SIG-M5 treated with dmso at 0.1 percent for 504 hours (cell line): ENCODE measurements at regions not wholly inside any gene's neighbourhood (a gene's known extent, or its start where the extent isn't known, plus 50 kb on each side); places are given as distances from the start of the nearest gene placed in this dataset.
A peak's percentile ranks its signal among the peaks of the same experiment; 100 is the strongest.

Experiments used
- DNase-seq: peaks from one replicate; lab custom pipeline; 2025; ENCODE audit not compliant: unreplicated experiment; lab: John Stamatoyannopoulos, UW

DNA sequence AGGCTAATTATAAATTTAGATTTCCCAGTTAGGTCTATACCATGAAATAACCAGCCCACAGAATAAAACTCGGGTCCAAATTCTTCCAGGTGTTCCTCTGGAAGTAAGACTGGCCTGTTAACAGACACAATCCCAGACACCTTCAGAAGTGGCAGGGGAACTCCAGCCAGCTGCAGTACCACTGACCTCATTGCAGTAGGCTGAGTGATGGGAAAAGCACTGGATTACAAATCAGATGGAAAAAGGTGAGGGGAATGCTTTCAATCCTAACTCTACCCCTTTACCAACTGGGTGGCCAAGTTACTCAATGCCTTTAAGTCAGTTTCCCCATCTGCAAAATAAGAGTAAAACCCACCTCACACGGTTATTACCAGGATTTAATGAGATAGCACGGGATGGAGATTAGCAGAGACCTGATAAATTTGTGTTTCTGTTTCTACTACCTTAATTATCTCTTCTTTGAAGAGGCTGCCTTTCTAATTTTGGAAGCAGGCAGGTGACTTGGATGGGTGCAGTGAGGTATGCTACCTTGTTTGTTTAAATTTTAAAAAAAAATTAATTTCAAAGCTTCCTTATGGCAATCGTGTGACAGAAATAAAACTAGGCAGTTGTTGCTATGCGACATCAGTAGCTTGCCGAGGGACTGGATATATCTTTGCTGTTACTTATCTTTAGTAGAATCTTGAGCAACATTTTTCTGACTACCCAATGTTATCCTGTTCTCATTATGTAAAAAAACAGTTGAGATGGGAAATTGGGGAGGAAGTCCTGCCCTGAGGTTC, 167.3 kb upstream of the GRIN2B start:
- no peak for DNase-seq

DNA sequence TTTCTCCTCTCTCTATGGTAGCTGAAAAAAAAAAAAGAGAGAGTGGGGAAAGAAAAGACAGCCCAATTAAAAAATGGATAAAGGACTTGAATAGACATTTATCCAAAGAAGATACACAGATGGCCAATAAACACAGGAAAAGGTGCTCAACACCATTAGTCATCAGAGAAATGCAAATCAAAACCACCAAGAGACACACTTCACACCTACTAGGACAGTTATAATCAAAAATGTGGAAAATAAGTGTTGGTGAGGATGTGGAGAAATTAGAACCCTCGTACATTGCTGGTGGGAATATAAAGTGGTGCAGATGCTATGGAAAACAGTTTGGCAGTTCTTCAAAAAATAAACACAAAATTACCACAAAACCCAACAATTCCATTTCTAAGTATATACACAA, 172.4 kb upstream of the GRIN2B start:
- DNase-seq, result no peak

DNA sequence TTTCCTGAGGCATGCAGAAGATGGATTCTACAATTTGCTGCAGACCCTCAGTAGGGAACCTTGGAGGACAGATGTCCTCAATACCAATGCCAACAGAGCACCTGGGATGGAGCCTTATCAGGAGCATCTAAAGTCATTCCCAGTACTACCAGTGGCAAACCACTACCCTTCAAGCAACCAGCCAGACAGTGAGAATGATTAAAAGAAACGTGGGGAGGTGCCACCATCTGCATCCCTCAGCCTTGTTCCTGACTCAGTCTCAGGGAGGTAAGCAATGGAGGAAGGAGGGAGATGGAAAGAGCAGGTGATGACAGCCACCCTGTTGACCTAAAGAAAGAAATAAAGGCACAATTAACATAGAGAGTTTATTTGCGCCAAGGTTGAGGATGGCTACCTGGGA, 175.2 kb upstream of the GRIN2B start:
- DNase-seq, result no peak

DNA sequence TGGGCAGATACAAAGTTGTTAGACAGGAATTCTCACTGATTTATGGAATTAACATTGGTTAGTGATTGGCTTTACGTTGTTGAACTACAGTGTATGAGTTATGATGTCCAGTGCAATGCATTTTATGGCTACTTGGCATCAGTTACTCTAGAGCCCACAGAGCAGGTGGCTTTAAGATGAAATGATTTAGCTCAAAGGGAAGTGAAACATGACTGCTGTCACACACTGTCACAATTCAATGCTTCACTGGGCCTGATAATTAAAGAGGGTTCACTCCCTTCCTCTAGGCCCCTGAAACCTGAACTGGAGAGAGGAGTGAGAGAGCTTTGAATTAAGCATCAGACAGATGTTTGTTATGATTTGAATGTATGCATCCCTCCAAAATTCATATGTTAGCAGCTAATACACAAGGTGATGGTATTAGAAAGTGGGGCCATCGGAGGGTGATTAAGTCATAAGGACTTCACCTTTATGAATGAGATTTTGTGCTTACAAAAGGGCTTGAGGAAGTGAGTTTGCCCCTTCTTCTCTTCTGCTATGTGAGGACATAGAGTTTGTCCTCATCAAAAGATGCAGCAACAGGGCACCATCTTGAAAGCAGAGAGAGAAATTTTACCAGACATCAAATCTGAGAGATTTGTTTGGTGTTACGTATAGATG, 175.8 kb upstream of the GRIN2B start:
- DNase-seq, result no peak

DNA sequence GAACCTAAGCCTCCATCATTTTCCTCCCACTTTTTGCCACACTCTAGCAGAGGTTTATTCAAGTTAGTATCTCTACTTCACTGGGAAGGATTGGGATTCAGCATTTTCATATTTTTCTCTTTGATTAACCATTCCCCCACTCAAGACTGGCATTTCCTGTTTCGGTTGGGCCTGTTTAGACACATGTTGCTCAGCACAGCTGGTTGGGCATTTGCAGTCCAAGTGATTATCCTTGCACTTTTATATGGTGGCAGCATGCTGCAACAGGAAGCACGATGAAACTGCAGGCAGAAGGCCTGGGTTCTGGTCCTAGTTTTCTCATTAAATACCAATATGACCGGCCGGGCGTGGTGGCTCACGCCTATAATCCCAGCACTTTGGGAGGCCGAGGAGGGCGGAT, 182.9 kb upstream of the GRIN2B start:
- DNase-seq, result no peak

DNA sequence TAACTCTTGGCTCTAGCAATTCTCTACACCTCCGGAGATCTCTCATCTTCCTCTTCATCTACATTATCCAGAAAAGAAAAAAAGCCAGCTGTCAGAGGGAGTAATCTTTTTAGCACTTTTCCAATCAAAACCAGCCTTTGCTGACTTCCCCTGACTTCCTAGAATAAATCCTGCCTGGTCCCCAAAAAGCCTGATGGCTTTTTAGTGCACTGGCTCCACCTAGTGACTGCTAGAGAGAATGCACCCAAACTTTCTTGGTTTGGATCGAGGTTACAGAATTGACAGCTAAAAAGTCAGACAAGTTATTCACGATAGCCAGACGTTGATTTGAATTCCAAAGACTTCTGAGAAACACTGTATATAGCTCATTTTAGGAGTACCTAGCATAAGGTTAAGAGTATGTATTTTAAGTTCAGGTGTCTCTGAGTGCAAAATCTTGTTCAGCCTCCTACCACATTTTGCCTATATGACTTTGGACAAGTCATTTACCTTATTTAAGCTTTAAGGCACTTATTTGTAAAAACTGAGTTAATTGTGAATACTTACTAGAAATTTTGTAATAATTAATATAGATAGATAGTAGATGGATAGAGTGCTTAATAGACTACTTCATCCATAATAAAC, 185.7 kb upstream of the GRIN2B start:
- peak; percentile 42 for DNase-seq

DNA sequence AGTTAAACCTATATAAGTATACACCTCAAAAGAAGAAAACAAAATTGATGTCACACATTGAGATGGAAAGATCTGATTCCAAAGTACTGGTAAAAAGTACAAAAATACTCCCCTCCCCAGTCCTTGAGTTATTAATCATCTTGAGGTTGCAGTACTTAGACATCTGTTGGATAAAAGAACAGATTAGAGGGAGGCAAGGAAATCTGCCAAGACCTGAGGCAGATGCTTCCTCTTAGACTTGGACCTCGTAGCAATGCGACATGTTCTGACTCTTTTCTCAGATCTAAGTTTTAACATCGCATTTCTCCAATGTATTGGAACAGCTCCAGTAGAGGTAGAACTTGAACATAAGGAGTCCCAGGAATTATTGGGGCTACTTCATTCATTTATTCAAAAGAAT, 187.9 kb upstream of the GRIN2B start:
- DNase-seq, result no peak

DNA sequence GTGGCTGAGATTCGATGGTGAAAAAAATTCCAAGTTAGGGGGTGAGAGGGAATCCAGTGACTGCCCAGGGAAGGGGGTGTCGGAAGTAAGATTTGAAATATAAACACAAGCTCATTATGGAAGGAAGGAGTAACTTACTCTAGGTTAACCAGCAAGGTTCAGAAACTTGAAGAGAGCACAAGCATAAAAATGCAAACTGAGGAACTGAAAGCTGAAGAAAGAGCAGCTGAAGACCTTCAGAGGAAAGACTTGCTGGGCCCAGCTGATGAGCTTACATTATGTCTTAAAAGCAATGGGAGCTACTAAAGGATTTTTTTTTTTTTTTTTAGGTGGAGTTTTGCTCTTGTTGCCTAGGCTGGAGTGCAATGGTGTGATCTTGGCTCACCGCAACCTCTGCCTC, 189.7 kb upstream of the GRIN2B start:
- peak; percentile 44 for DNase-seq

DNA sequence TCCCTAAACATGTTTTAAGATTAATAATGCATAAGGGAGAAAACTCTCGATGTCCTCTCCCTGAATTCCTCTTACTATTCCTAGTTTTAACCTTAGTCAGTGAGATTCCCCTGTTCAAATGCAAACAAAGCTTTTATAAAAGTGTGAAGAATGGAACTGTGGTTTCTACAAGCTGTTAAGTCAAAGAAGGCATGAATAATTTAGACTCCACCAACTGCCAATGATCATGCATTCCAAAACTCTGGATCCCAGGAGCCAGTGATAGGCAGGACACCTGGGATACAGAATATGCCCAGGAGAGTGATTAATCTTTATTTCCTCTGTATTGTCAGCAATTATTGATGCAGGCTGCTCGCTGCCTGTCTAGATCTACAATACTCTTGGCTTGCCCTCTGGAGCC, 190.3 kb upstream of the ATF7IP start:
- no peak for DNase-seq

DNA sequence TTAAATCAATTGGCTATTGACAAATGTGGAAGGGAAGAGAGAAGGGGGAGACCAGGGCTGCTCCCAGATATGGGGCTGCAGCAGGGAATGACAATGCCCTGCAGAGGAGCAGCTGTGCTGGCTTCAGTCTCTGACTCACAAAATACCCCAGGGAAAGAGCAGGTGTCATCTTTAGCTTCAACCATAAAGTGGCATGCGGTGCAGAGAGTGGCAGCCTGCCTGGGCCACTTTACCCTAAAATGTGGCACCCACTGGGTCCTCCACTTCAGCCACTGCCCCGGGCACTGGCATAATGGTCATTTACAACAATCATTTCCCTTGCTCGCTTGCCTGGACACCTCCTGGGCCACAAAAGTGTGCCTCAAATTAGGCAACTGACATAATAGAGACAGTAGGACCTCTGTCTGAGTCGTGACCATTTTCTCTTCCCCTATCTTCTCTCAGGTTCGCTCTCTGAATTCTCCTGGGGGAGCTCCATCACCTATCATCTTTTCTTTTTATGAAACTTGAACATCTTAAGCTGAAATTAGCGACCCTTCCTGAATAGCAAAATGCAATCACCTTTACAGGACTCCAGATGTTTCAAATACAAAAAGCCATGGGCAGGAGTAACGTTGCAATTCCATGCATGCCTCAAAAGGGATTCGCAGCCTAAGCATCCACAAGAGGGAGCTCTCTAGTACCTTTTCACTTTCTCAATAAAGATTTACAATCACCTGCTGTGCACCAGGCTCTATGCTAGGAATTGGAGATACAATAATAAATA, 179.9 kb upstream of the ATF7IP start:
- peak; percentile 46 for DNase-seq

DNA sequence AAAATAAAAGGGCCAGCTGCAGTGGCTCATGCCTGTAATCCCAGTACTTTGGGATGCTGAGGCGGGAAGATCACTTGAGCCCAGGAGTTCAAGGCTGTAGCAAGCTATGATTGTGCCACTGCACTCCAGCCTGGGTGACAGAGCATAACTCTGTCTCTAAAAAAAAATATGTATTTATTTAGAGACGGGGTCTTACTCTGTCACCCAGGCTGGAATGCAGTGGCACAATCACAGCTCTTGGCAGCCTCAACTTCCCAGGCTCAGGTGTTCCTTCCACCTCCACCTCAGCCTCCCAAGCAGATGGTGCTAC, 179.3 kb upstream of the ATF7IP start:
- DNase-seq, result no peak

DNA sequence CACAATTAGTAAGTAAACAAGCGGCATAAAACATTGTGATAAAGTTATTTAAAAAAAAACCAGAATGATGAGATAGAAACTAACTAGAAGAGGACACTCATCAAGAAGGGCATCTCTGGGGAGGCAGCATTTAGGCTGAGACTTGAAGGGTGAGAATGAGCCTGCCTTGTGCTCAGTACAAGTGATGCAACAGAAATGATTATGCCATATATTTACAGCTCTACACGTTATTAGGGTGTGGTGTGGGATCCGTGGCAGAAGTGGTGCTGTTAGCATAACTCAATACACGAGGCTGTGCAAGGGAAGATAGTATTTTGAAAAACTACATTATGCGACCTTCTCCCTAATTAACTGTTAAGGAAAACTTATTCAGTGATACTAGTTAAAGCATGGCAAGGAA, 178.5 kb upstream of the ATF7IP start:
- DNase-seq, result peak; percentile 7

DNA sequence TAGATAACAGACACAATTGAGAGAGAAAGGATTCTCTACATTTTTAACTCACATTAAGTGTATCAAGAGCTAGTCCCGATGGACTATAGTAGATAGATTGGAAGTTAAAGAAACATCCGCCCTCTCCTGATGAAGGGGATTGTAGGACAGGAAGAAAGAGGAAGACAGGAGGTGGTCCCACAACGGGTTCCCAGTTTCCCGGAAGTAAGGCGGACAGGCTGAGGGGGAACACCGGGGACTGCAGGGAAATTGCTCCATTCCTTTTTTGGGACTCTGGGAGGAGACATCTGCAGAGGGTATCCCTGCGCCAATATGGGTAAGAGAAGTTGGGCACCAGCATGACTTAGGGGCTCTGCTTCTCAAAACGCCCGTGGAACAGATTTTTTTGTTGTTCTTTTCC, 177.5 kb upstream of the ATF7IP start:
- no peak for DNase-seq

DNA sequence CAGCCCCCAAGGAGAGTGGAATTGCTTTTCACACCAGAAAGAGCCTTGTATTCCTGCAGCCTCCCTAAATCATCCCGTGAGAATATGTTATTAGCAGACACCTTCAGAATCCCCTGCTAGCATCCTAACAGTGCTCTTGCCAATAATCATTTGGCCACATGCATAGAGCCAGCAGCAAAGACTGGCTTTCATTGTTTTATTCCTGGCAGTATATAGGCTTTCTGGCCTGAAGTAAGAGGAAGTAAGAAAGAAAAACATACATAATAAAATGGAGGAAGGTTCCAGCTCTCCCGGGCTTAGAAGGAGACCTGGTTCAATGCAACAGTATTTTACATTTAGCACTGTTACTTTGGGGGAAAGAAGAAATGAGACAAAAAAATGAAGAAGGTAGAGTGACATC, 176.7 kb upstream of the ATF7IP start:
- DNase-seq, result no peak

DNA sequence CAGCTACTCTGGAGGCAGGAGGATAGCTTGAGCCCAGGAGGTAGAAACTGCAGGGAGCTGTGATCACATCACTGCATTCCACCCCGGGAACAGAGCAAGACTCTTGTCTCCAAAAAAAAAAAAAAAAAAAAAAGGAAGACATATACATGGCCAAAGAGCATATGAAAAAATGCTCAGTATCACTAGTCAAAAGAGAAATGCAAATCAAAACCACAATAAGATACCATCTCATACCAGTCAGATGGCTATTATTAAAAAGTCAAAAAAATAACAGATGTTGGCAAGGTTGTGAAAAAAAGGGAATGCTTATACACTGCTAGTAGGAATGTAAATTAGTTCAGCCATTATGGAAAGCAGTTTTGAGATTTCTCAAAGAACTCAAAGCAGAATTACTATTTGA, 174.8 kb upstream of the ATF7IP start:
- DNase-seq, result no peak

DNA sequence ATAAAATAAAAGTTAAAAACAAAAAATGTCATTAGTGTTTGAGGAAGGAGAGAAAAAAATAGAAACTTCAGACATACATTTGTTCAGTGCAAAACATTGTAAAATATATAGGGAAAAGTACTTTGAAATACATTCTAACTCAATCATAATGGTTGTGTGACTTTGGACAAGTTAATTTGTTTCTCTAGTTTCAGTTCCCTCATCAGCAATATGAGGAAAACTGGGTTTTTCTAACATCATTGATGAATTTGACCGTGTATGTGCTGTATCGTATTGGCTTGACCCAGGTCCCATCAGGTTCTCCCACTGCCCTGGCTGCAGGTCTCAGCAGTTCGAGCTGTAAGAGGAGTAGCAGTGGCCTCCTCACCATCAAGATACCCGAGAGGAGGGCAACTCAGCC, 173.9 kb upstream of the ATF7IP start:
- peak; percentile 8 for DNase-seq

DNA sequence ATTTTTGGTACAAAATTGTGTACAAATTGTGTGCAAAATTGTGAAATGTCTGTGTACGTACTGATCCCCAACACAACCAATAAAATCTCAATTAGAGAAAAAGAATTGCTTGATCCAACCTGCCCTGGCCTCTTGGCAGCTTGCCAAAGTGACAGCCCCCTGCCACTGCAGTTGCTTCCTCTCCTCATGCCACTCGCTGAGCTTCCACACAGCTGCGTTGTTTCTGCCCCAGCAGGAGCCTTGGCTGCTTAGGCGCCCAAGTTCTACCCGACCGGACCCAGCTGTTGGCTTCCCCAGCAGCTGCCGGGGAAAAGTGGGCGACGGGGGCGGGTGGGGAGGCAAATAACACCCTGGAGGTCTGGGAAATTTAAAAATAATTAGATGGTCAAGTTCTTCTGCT, 171.8 kb upstream of the ATF7IP start:
- no peak for DNase-seq

DNA sequence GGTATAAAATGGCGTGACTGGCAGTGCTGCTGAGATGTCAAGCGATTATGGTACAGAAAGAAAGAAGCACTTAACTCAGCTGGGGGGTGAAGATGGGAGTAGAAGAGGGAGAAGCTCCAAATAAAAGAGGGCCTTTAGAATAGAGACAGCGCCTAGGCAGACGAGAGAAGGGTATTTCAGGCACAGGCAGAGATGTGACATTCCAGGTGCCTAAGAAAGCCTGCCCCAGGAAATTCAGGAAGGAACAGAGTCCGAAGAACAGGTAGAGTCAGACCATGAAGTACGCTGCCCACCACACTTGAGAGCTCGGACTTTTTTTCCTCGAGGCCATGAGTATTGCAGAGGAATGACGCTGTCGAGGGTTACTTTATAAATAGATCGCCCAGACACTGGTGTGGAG, 170.9 kb upstream of the ATF7IP start:
- no peak for DNase-seq

DNA sequence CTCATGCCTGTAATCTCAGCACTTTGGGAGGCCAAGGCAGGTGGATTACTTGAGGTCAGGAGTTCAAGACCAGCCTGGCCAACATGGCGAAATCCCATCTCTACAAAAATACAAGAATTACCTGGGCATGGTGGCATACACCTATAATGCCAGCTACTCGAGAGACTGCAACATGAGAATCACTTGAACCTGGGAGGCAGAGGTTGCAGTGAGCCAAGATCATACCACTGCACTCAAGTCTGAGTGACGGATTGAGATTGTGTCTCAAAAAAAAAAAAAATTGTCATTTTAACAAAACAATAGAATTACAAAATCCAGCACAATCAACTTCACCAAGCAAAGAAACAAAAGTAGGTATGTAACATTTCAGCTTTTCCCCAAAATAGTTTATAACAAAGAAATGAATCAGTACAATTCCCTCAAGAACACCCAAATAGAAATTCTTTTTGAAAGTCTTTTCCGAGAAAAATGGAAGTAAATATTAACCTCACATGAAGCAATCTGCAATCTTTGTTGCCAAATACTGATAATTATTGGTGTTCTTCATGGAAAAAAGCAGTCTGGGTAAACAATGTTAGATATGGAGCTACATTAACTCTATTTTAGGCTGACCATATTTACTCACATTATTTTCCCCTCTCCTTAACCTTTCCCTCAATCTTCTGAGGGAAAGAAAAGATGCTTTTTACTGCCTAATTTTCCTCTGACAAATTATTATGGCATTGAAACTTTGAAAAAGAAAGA, 165.9 kb upstream of the ATF7IP start:
- DNase-seq, result no peak

DNA sequence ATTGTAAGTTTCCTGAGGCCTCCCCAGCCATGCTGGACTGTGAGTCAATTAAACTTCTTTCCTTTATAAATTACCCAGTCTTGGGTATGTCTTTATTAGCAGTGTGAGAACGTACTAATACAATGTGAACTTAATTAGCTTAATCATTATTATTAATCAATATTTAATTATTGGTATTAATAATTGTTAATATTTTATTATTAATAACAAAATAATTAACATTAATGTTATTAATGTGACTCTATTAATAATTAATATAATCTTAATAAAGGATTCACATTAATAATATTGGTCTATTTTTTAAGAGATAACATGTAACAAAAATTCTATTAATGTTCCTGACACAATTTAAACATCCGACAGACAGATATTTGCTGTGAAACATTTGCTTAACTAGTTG, 164.9 kb upstream of the ATF7IP start:
- DNase-seq, result no peak

DNA sequence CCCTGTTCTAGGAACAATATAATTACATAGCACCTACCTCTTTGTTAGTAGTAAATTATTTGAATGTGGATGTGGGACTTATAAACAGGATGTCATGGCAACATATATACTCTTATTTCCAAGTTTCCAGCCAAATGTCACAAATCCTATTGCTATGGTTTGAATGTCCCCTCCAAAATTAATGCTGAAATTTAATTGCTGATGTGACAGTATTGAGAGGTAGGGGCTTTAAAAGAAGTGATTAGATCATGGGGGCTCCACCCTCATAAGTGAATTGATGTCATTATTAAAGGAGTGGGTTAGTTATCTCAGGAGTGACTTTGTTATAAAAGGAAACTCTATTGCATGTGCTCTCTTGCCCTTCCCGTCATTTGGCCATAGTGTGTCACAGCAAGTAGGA, 164.2 kb upstream of the ATF7IP start:
- no peak for DNase-seq
